HG03064 (cell line): ENCODE measurements at regions not wholly inside any gene's neighbourhood (a gene's known extent, or its start where the extent isn't known, plus 50 kb on each side); places are given as distances from the start of the nearest gene placed in this dataset.
"Not testable (repeated sequence)": the region's sequence is repeated elsewhere in the genome, so short reads cannot be mapped to it uniquely, and the experiment has no call there.

Experiments used
- ATAC-seq: cut with Tn5 transposase; IDR thresholded peaks from one replicate; pipeline ENCODE4 v1.9.1; 2021; ENCODE audit warnings: low read depth; ENCODE audit not compliant: unreplicated experiment

DNA sequence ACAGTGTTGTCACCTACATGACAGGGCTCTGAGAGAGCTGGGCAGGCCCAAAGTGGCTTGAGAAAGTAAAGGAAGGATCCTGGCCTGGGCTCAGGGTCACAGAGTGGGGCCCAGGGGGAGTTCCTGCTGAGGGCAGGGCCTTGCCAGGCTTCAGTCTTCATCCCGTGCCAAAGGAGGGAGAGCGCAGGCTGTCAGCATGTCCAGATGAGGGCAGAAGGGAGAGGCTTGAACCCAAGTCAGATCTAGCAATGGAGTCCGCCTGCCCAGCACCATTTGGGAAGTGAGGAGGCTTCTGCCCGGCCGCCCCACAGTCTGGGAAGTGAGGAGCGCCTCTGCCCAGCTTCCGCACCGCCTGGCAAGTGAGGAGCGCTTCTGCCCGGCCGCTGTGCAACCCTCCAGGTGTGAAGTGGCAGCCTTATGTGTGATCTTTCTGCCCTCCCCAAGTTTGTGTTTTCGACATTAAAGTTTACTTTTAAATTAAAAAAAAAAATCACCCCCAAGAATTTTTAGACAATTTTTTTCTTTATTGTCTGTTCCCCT lies 303.6 kb upstream of the PROK2 start:
- no peak for ATAC-seq

DNA sequence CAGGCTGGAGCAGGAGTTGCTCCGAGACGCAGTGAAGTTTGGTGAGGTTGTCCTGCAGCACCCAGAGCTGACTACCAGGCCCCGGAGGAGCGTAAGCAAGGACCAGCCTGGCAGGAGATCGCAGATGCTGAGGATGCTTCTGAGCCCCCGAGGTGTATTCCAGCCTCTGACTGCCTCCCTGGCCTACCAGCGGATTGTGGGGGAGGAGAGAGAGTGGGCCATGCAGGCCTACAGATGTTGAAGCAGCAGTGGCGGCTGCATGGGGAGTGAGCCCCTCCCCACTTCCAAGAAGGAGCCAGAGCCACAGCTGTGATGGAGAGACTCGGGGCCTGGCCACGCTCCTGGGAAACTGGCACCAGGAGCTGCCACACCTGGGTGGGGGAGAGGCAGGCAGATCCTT lies 302.5 kb upstream of the PROK2 start:
- ATAC-seq, result no peak

GRCh38 chr3:72086743-72087087 lies 301.8 kb upstream of the PROK2 start:
- ATAC-seq, result no peak

- ATAC-seq, result no peak
Measured at GRCh38 chr3:72086042-72086742, 301.2 kb upstream of the PROK2 start.

GRCh38 chr3:72085036-72085435 lies 300.1 kb upstream of the PROK2 start:
- no peak for ATAC-seq

DNA sequence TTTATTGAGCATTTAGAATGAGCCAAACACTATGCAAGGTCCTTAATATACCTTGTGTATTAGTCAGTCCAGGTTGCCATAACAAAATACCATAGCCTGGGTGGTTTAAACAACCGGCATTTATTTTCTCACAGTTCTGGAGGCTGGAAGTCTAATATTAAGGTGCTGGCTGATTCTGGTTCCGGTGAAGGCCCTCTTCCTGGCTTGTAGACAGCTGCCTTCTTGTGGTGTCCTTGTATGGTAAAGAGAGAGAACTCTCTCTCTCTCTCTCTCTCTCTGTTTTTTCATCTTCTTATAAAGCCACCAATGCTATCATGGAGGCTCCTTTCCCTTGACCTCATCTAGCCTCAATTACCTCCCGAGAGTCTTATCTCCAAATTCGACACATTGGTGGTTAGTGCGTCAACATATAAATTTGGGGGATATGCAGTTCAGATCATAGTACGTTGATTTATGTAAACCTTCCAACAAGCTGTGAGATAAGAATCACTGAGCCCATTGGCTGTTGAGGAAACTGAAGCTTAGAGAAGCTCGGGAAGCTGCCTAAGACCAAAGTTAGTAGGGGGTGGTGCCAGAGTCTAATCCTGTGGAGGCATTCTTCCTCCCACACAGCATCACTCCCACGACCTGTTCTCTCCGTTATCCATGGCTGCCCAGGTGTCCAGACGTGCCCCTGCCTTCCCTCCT lies 298.0 kb upstream of the PROK2 start:
- ATAC-seq, result peak; percentile 2

- ATAC-seq, result peak; percentile 41
Measured at GRCh38 chr3:72082186-72082715, 297.3 kb upstream of the PROK2 start.

- ATAC-seq, result no peak
Measured at GRCh38 chr3:72081471-72082185, 296.7 kb upstream of the PROK2 start.

- ATAC-seq, result no peak
Measured at GRCh38 chr3:72080800-72081199, 295.9 kb upstream of the PROK2 start.

DNA sequence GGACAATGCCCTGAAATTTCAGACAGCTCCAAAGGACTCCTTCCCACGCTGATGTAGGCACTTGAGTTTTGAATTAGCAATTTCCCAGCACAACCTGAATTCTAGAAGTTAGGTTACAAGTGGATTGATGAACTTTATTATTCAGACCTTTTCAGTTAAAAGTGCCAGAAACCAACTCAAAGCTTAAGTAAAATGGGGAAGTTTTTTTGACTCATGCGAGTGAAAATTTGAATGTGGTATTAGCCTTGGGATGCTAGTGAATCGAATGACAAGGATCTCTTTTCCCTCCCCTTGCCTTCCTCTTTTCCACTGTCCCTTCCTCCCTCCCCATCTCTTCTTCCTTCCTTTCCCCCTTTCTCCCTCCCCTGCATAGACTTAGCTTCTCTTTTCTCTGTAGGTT lies 295.1 kb upstream of the PROK2 start:
- no peak for ATAC-seq

DNA sequence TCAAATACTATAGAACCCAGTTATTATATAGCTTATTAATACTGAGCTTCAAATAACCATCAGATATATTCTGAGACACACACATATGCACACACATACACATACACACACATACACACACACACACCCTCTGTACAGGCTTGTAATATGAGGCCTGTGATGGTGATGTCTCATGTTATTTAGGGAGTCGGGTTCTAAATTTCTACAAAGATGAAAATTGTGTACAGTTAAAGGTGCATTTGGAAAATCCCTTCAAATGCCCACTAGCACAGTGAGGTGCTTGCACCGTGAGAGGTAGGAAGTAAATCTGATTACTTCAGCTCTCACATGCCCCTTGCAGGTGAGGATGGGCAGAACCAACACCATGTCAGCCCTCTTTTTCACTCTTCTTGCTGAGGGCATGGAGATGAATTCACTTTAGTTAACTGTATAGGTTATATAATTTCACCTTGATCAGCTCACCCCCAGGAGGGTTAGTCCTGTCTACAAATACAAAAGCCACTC lies 294.5 kb upstream of the PROK2 start:
- ATAC-seq, result no peak

GRCh38 chr3:72078676-72079368 lies 293.9 kb upstream of the PROK2 start:
- no peak for ATAC-seq

GRCh38 chr3:72077473-72078259 lies 292.7 kb upstream of the PROK2 start:
- peak; percentile 34 for ATAC-seq

DNA sequence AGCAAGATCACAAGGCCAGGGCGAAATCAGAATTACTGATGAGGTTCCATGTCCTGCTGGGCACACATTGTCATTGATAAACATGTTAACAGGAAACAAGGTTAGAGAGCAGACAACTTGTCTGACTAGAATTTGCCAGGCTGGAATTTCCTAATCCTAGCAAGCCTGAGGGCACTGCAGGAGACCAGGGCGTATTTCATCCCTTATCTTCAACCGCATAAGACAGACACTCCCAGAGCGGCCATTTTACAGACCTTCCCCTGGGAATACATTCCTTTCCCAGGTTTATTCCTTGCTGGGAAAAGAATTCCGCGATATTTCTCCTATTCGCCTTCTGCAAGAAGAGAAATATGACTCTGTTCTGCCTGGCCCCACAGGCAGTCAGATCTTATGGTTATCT lies 290.9 kb upstream of the PROK2 start:
- ATAC-seq, result not testable (repeated sequence)

- ATAC-seq, result no peak
Measured at GRCh38 chr3:72071624-72072023, 286.7 kb upstream of the PROK2 start.

- ATAC-seq, result no peak
Measured at GRCh38 chr3:72070005-72070404, 285.1 kb upstream of the PROK2 start.

DNA sequence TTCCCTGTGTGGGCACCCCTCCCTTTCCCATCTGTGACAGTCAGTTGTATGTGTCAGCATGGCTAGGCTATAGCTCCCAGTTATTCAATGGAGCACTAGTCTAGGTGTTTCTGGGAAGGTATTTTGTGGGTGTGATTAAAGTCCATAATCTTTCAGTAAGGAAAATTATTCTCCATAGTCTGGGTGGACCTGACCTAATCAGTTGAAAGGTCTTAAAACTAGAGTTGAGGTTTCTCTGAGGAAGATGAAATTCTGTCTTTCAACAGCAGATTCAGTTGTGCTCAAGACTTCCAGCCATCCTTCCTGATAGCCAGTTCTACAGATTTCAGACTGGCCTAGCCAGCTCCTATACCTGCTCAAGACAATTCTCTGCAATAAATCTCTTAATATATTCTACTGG lies 284.6 kb upstream of the PROK2 start:
- no peak for ATAC-seq

DNA sequence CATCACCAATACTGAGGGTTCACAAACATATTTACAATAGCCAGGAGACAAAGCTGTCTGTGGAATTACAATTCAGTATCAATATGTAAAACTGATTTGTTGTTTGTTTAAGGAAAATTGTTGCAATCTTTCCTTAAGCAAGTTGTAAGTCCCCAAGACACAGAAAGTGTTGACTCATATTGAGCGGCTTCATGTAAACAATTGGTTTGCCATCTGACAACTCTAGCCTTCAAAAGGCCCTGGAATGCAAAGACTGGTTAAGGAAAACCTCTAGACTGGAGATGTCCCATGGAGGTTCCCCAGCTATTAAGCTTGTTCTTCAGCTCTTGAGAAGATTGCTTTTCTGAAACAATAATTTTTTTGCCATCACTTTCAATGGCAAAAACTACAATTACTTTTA lies 283.7 kb upstream of the PROK2 start:
- no peak for ATAC-seq

GRCh38 chr3:72067721-72068120 lies 282.8 kb upstream of the PROK2 start:
- ATAC-seq, result no peak
